Naive B cell (primary cell): ENCODE measurements at regions not wholly inside any gene's neighbourhood (a gene's known extent, or its start where the extent isn't known, plus 50 kb on each side); places are given as distances from the start of the nearest gene placed in this dataset.

Experiments
- ATAC-seq, 2 donors: fragments of 150-1000 bp; cut with Tn5 transposase; 2 replicates each; pipeline ENCODE4 v1.10.0; 2021; ENCODE audit warnings: low read depth in 2 of 2, mild to moderate bottlenecking in 2 of 2, moderate library complexity in 2 of 2
- DNase-seq: peaks from one replicate; pipeline ENCODE4 v3.0.0; 2022
- H3K27ac Mint-ChIP-seq, 6 donors: one replicate each; pipeline ENCODE4 v1.8.0; 2020 to 2022; ENCODE audit warnings: mild to moderate bottlenecking in 6 of 6, mixed read lengths in 6 of 6, moderate library complexity in 5 of 6, inconsistent platforms in 2 of 6
- H3K27me3 Mint-ChIP-seq, 3 donors: one replicate each; pipeline ENCODE4 v1.8.0; 2021 to 2022; ENCODE audit warnings: mixed read lengths in 3 of 3, mild to moderate bottlenecking in 1 of 3
- H3K36me3 Mint-ChIP-seq, 2 donors: one replicate each; pipeline ENCODE4 v1.8.0; 2020 to 2022; ENCODE audit warnings: mixed read lengths in 2 of 2, inconsistent platforms in 1 of 2, mild to moderate bottlenecking in 1 of 2
- H3K4me1 Mint-ChIP-seq, 3 donors: one replicate each; pipeline ENCODE4 v1.8.0; 2020 to 2022; ENCODE audit warnings: mixed read lengths in 3 of 3, inconsistent platforms in 1 of 3, mild to moderate bottlenecking in 1 of 3, moderate library complexity in 1 of 3
- H3K4me3 Mint-ChIP-seq, 8 donors: one replicate each; pipeline ENCODE4 v1.8.0; 2020 to 2022; ENCODE audit warnings: mild to moderate bottlenecking in 8 of 8, mixed read lengths in 8 of 8, moderate library complexity in 8 of 8, inconsistent platforms in 2 of 8
- H3K9me3 Mint-ChIP-seq, 7 donors: one replicate each; pipeline ENCODE4 v1.8.0; 2020 to 2022; ENCODE audit warnings: mixed read lengths in 7 of 7, mild to moderate bottlenecking in 5 of 7, inconsistent platforms in 2 of 7, moderate library complexity in 1 of 7

GRCh38 chr3:168655611-168656010 lies 559.9 kb upstream of the GOLIM4 start:
- no peak for ATAC-seq
- Mint-ChIP-seq H3K9me3 (peaks cover 0 to 2% (median 0%) of the 10 kb centered on the region in 7 donors), H3K27me3 (no peaks in the 10 kb centered on the region), H3K4me3 (no peak overlapping the region), H3K4me1 (no peaks in the 10 kb centered on the region), H3K27ac (no peak overlapping the region), H3K36me3 (no peaks in the 10 kb centered on the region)
- no peak for DNase-seq

GRCh38 chr3:168654700-168655099 lies 559.0 kb upstream of the GOLIM4 start:
- DNase-seq, result no peak
- Mint-ChIP-seq H3K27me3 (no peaks in the 10 kb centered on the region), H3K4me1 (no peaks in the 10 kb centered on the region), H3K9me3 (peaks cover 0 to 2% (median 0%) of the 10 kb centered on the region in 7 donors), H3K36me3 (no peaks in the 10 kb centered on the region), H3K4me3 (no peak overlapping the region), H3K27ac (no peak overlapping the region)
- ATAC-seq, result no peak

GRCh38 chr3:168653255-168653654 lies 557.5 kb upstream of the GOLIM4 start:
- Mint-ChIP-seq H3K36me3 (no peaks in the 10 kb centered on the region), H3K4me1 (no peaks in the 10 kb centered on the region), H3K9me3 (peaks cover 0 to 2% (median 0%) of the 10 kb centered on the region in 7 donors), H3K4me3 (no peak overlapping the region), H3K27me3 (no peaks in the 10 kb centered on the region), H3K27ac (no peak overlapping the region)
- DNase-seq (no peak), ATAC-seq (no peak)

- DNase-seq, result no peak
- H3K27ac Mint-ChIP-seq, result no peak overlapping the region
- no peaks in the 10 kb centered on the region for H3K4me1 Mint-ChIP-seq
- peak in 1 of 2 donors; percentile 18 for ATAC-seq
- no peaks in the 10 kb centered on the region for H3K36me3 Mint-ChIP-seq
- peaks cover 0 to 2% (median 0%) of the 10 kb centered on the region in 7 donors for H3K9me3 Mint-ChIP-seq
- no peaks in the 10 kb centered on the region for H3K27me3 Mint-ChIP-seq
- H3K4me3 Mint-ChIP-seq, result no peak overlapping the region
Observed at GRCh38 chr3:168648321-168648720, 552.6 kb upstream of the GOLIM4 start.

DNA sequence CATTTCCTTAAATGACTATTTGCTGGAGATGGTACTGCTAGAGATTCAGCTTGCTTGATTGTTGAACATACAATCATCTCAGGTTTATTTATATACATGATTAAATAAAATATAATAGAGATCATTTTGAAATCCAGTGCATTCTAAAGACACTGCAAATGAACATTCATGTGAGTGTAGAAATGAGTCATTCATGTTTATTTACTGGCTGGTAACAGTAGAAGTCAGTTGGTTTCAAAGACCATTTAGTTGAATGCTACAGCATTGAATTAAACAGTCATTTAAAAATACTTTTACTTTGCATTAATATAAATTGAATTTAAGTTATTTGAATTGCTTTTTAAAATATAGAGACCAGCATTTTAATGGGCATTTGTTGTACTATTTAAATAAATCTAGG lies 551.9 kb upstream of the GOLIM4 start:
- Mint-ChIP-seq H3K27ac (no peak overlapping the region), H3K4me1 (no peaks in the 10 kb centered on the region), H3K4me3 (no peak overlapping the region), H3K27me3 (no peaks in the 10 kb centered on the region), H3K36me3 (no peaks in the 10 kb centered on the region), H3K9me3 (peaks cover 0 to 2% (median 0%) of the 10 kb centered on the region in 7 donors)
- DNase-seq, result no peak
- no peak for ATAC-seq

- Mint-ChIP-seq H3K27ac (no peak overlapping the region), H3K36me3 (no peaks in the 10 kb centered on the region), H3K4me3 (no peak overlapping the region), H3K27me3 (no peaks in the 10 kb centered on the region), H3K4me1 (no peaks in the 10 kb centered on the region), H3K9me3 (peaks cover 0 to 2% (median 0%) of the 10 kb centered on the region in 7 donors)
- ATAC-seq (no peak), DNase-seq (no peak)
Observed at GRCh38 chr3:168645180-168645579, 549.5 kb upstream of the GOLIM4 start.

- H3K4me3 Mint-ChIP-seq, result no peak overlapping the region
- ATAC-seq, result no peak
Observed at GRCh38 chr3:168628549-168628948, 532.8 kb upstream of the GOLIM4 start.

GRCh38 chr3:168625477-168625876 lies 529.8 kb upstream of the GOLIM4 start:
- Mint-ChIP-seq H3K36me3 (no peaks in the 10 kb centered on the region), H3K27ac (no peak overlapping the region), H3K27me3 (no peaks in the 10 kb centered on the region), H3K9me3 (no peaks in the 10 kb centered on the region), H3K4me3 (no peak overlapping the region), H3K4me1 (no peaks in the 10 kb centered on the region)
- no peak for DNase-seq
- no peak for ATAC-seq

More at GRCh38 chr3:168628549-168628948, 532.8 kb upstream of the GOLIM4 start:
- no peak overlapping the region for H3K27ac Mint-ChIP-seq
- H3K4me1 Mint-ChIP-seq, result no peaks in the 10 kb centered on the region
- no peak for DNase-seq
- H3K36me3 Mint-ChIP-seq, result no peaks in the 10 kb centered on the region
- no peaks in the 10 kb centered on the region for H3K27me3 Mint-ChIP-seq
- no peaks in the 10 kb centered on the region for H3K9me3 Mint-ChIP-seq

DNA sequence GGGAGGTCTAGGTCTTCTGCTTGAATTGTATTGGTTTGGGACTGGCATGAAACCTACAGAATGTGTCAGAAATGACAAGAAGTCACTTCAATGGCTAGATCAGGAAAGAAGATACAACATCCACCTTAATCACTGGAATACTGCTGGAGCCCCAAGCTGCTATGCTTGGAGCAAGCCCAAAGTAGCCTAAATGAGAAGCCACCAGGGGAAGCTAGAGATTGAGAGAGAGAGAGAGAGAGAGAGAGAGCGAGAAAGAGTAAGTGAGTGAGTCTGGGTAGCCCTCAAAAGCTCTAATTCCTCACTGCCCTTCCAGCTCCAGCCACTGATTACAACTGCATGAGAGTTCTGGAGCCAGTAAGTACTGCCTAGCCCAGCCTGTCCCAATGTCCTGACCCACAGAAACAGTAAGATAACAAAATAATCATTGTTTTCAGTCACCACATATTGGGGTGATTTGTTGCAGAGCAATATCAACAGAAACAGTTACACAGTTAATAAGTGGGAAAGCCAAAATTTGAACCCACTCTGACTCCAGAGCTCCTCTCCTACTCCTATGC lies 529.2 kb upstream of the GOLIM4 start:
- H3K9me3 Mint-ChIP-seq, result no peaks in the 10 kb centered on the region
- ATAC-seq, result no peak
- no peaks in the 10 kb centered on the region for H3K27me3 Mint-ChIP-seq
- DNase-seq, result no peak
- H3K36me3 Mint-ChIP-seq, result no peaks in the 10 kb centered on the region
- H3K27ac Mint-ChIP-seq, result no peak overlapping the region
- no peaks in the 10 kb centered on the region for H3K4me1 Mint-ChIP-seq
- H3K4me3 Mint-ChIP-seq, result no peak overlapping the region

- H3K4me3 Mint-ChIP-seq, result no peak overlapping the region
- no peak for DNase-seq
- no peaks in the 10 kb centered on the region for H3K4me1 Mint-ChIP-seq
- H3K36me3 Mint-ChIP-seq, result no peaks in the 10 kb centered on the region
- H3K27me3 Mint-ChIP-seq, result no peaks in the 10 kb centered on the region
- no peaks in the 10 kb centered on the region for H3K9me3 Mint-ChIP-seq
- no peak overlapping the region for H3K27ac Mint-ChIP-seq
- no peak for ATAC-seq
Observed at GRCh38 chr3:168624195-168624594, 528.5 kb upstream of the GOLIM4 start.

DNA sequence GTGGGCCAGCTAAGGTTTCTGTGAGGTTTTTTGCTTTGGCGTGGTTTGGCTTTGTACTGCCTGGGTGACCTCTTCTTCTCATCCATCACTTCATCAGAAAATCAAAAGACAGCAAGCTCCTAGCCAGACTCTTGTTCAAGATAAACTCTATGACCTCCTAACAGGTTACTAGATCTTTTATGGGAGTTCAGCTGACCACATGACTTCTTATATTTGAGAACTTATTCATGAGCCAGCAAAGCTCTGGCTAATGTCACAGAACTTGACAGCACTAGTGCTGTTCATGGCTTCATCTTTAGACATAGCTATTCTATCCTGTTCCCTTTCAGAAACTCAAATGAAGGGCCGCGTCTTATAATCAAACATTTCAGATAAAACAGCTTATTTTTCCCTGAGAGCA lies 527.1 kb upstream of the GOLIM4 start:
- H3K27ac Mint-ChIP-seq, result no peak overlapping the region
- no peaks in the 10 kb centered on the region for H3K4me1 Mint-ChIP-seq
- no peak for ATAC-seq

DNA sequence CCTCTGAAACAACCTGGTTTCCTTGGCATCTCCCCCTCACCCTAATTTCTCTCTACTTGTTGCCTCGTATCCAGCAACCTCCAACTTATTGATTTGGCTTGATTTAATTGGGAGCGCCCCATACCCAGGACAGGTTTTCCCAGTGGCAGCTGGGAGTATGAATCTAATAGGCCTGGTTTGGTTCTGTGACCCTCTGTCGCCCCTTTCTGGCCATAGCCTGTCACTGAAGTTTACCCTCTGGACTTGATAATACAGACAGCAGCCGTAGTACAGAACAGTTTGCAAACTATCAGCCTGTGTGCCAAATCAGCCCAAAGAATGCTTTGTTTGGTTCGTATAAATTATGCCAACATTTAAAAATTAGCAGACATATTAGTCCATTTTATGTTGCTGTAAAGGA lies 525.1 kb upstream of the GOLIM4 start:
- Mint-ChIP-seq H3K4me3 (no peak overlapping the region), H3K36me3 (no peaks in the 10 kb centered on the region), H3K9me3 (no peaks in the 10 kb centered on the region), H3K27ac (no peak overlapping the region), H3K4me1 (peaks cover 0 to 5% (median 0%) of the 10 kb centered on the region in 3 donors), H3K27me3 (no peaks in the 10 kb centered on the region)
- no peak for DNase-seq
- ATAC-seq, result no peak

More for the DNA sequence above, 527.1 kb upstream of the GOLIM4 start:
- DNase-seq, result no peak
- Mint-ChIP-seq H3K27me3 (no peaks in the 10 kb centered on the region), H3K9me3 (no peaks in the 10 kb centered on the region), H3K36me3 (no peaks in the 10 kb centered on the region), H3K4me3 (no peak overlapping the region)

DNA sequence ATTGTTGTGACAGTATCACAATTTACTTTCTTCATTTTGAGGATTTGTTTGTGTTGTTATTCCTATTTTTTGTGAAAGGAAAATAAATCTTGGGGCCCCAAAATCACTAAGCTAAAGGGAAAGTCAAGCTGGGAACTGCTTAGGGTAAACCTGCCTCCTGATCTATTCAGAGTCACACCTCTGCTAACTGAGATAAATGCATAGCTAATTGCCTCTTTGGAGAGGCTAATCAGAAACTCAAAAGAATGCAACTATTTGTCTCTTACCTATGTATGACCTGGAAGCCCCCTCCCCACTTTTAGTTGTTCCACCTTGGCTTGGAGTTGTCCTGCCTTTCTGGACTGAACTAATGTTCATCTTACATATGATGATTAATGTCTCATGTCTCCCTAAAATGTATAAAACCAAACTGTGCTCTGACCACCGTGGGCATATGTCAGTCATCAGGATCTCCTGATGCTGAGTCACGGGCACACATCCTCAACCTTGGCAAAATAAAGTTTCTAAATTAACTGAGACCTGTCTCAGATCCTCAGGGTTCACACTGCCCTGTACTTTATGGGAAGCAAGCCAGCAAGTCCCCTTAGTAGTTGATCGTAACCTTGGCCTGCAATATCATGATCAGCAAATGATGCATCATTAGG lies 523.2 kb upstream of the GOLIM4 start:
- peaks cover 0 to 5% (median 0%) of the 10 kb centered on the region in 3 donors for H3K4me1 Mint-ChIP-seq
- H3K27me3 Mint-ChIP-seq, result no peaks in the 10 kb centered on the region
- H3K36me3 Mint-ChIP-seq, result no peaks in the 10 kb centered on the region
- DNase-seq (no peak), ATAC-seq (no peak)
- H3K4me3 Mint-ChIP-seq, result no peak overlapping the region
- no peak overlapping the region for H3K27ac Mint-ChIP-seq
- no peaks in the 10 kb centered on the region for H3K9me3 Mint-ChIP-seq

DNA sequence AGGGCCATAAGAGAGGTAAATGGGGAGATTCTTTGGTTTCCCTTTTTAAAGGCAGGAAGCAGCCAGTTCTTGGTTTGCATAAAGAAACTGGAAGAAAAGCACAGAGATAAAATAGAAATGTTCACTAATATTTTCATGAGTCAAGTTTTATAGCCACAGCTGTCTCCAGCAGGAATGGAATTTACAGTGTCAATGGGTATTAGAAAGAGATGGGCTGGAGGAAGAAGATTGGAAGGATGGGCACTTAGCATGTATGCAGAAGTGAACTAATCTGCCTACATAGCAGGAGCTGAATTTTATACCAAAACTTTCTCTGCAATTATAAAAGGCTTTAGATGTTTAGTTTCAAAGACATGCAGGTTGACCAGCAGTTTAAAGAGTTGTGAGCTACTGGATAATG lies 521.9 kb upstream of the GOLIM4 start:
- Mint-ChIP-seq H3K27ac (no peak overlapping the region), H3K36me3 (no peaks in the 10 kb centered on the region)
- no peak for DNase-seq

More for the DNA sequence above, 521.9 kb upstream of the GOLIM4 start:
- Mint-ChIP-seq H3K9me3 (no peaks in the 10 kb centered on the region), H3K4me1 (peaks cover 0 to 5% (median 0%) of the 10 kb centered on the region in 3 donors), H3K4me3 (no peak overlapping the region), H3K27me3 (no peaks in the 10 kb centered on the region)
- ATAC-seq, result no peak
